H1 (cell line): ENCODE measurements at regions not wholly inside any gene's neighbourhood (a gene's known extent, or its start where the extent isn't known, plus 50 kb on each side); places are given as distances from the start of the nearest gene placed in this dataset.

Experiments
- CTCF ChIA-PET: fragments of 300-600 bp; sonication (Branson Sonifier 250); formaldehyde crosslinking; loops from one replicate; lab custom pipeline; 2021; ENCODE audit not compliant: partially characterized antibody; lab: Charles Lee
- POLR2A ChIA-PET: fragments of 300-600 bp; sonication (Branson Sonifier 250); formaldehyde crosslinking; loops from one replicate; lab custom pipeline; 2021; ENCODE audit warnings: inconsistent platforms; ENCODE audit not compliant: partially characterized antibody; lab: Charles Lee
- DNase-seq, 2 experiments: peaks; one replicate each; pipeline versions ENCODE4 v3.0.0 to v3.0.0-alpha.2; 2010 to 2022; ENCODE audit warnings: low spot score in 2 of 2, low read depth in 1 of 2, mixed read lengths in 1 of 2
- FAIRE-seq: peaks from 2 replicates; lab custom pipeline; 2011; peaks lifted over from hg19 to GRCh38; lab: Jason Lieb, UNC
- H2AFZ ChIP-seq: 2 replicates; pipeline ENCODE4 v1.8.1; 2012; ENCODE audit warnings: low read length, inconsistent platforms
- H2AK5ac ChIP-seq: 2 replicates; pipeline ENCODE4 v1.6.1; 2013; ENCODE audit warnings: low read depth, low read length
- H2BK120ac ChIP-seq: replicated peaks from 2 replicates; pipeline ENCODE3; 2013; ENCODE audit warnings: low read depth, low read length, inconsistent platforms
- H2BK12ac ChIP-seq: 2 replicates; pipeline ENCODE4 v1.6.1; 2013; ENCODE audit warnings: low read depth, low read length
- H2BK15ac ChIP-seq: 2 replicates; pipeline ENCODE4 v1.6.1; 2013; ENCODE audit warnings: low read length
- H2BK20ac ChIP-seq: 2 replicates; pipeline ENCODE4 v1.6.1; 2013; ENCODE audit warnings: low read length
- H2BK5ac ChIP-seq: 2 replicates; pipeline ENCODE4 v1.6.1; 2013; ENCODE audit warnings: low read depth, low read length
- H3K14ac ChIP-seq: 2 replicates; pipeline ENCODE4 v1.6.1; 2013; ENCODE audit warnings: inconsistent platforms; ENCODE audit not compliant: insufficient read length
- H3K18ac ChIP-seq: 2 replicates; pipeline ENCODE4 v1.6.1; 2013; ENCODE audit warnings: low read length; ENCODE audit errors: extremely low read depth
- H3K23ac ChIP-seq: 2 replicates; pipeline ENCODE4 v1.6.1; 2013; ENCODE audit warnings: inconsistent platforms; ENCODE audit not compliant: insufficient read length
- H3K23me2 ChIP-seq: 2 replicates; pipeline ENCODE4 v1.6.1; 2013; ENCODE audit warnings: low read depth, low read length
- H3K27ac ChIP-seq: 2 replicates; pipeline ENCODE4 v1.6.1; 2011; ENCODE audit warnings: low read depth, low read length, inconsistent platforms
- H3K27me3 ChIP-seq, 4 experiments: replicated peaks in 1 of 4; 1 replicate in 1 of 4; 2 replicates in 3 of 4; pipeline versions ENCODE4 v1.6.1 to v1.8.1; 2011 to 2013; ENCODE audit warnings: low read length in 3 of 4, mild to moderate bottlenecking in 3 of 4, inconsistent platforms in 2 of 4, mixed read lengths in 2 of 4, moderate library complexity in 1 of 4; ENCODE audit not compliant: control insufficient read depth in 3 of 4, insufficient read depth in 3 of 4; ENCODE audit errors: extremely low read depth in 1 of 4
- H3K36me3 ChIP-seq, 4 experiments: 2 replicates each; pipeline versions ENCODE4 v1.6.1 to v1.8.1; 2011 to 2013; ENCODE audit warnings: mild to moderate bottlenecking in 4 of 4, low read length in 3 of 4, moderate library complexity in 2 of 4, control low read depth in 1 of 4, inconsistent platforms in 1 of 4; ENCODE audit not compliant: insufficient read depth in 4 of 4, control insufficient read depth in 2 of 4
- H3K4ac ChIP-seq: replicated peaks from 2 replicates; pipeline ENCODE3; 2013; ENCODE audit warnings: low read length, low read depth, mixed read lengths, inconsistent platforms; ENCODE audit not compliant: insufficient read length
- H3K4me1 ChIP-seq, 4 experiments: replicated peaks in 1 of 4; 1 replicate in 1 of 4; 2 replicates in 3 of 4; pipeline versions ENCODE4 v1.6.1 to v1.8.1; 2011 to 2013; ENCODE audit warnings: low read length in 3 of 4, inconsistent platforms in 2 of 4, mixed read lengths in 1 of 4; ENCODE audit not compliant: insufficient read depth in 4 of 4, control insufficient read depth in 3 of 4
- H3K4me2 ChIP-seq, 2 experiments: 2 replicates each; pipeline versions ENCODE4 v1.6.1 to v1.8.1; 2011 to 2013; ENCODE audit warnings: low read depth in 2 of 2, low read length in 2 of 2, control low read depth in 1 of 2, inconsistent platforms in 1 of 2, mild to moderate bottlenecking in 1 of 2; ENCODE audit not compliant: insufficient read depth in 1 of 2
- H3K4me3 ChIP-seq, 4 experiments: fragments of 200-600, 300-600 bp in 1 of 4; sonication (generic), shearing (Covaris generic), sonication (Bioruptor Twin) in 1 of 4; 2 replicates each; pipeline versions ENCODE4 v1.5.1 to v1.8.1; 2011 to 2016; ENCODE audit warnings: low read length in 4 of 4, low read depth in 3 of 4, control low read depth in 2 of 4, inconsistent platforms in 2 of 4, mild to moderate bottlenecking in 2 of 4, mixed read lengths in 1 of 4, moderate library complexity in 1 of 4; ENCODE audit not compliant: insufficient read depth in 2 of 4; ENCODE audit errors: extremely low read depth in 1 of 4
- H3K56ac ChIP-seq: replicated peaks from 2 replicates; pipeline ENCODE3; 2013; ENCODE audit warnings: low read depth, mild to moderate bottlenecking, mixed read lengths, low read length, inconsistent platforms; ENCODE audit not compliant: insufficient read length
- H3K79me1 ChIP-seq: 2 replicates; pipeline ENCODE4 v1.6.1; 2013; ENCODE audit warnings: low read depth, low read length, control low read depth
- H3K79me2 ChIP-seq, 2 experiments: 2 replicates each; pipeline versions ENCODE4 v1.6.1 to v1.8.1; 2012 to 2013; ENCODE audit warnings: low read length in 2 of 2, mild to moderate bottlenecking in 2 of 2, inconsistent platforms in 1 of 2; ENCODE audit not compliant: insufficient read depth in 2 of 2, control insufficient read depth in 1 of 2
- H3K9ac ChIP-seq, 4 experiments: replicated peaks in 1 of 4; 1 replicate in 1 of 4; 2 replicates in 3 of 4; pipeline versions ENCODE4 v1.6.1 to v1.8.1; 2011 to 2013; ENCODE audit warnings: low read depth in 3 of 4, low read length in 3 of 4, control low read depth in 2 of 4, mild to moderate bottlenecking in 2 of 4, moderate library complexity in 2 of 4, inconsistent platforms in 1 of 4; ENCODE audit errors: extremely low read depth in 1 of 4
- H3K9me3 ChIP-seq, 2 experiments: 2 replicates each; pipeline versions ENCODE4 v1.6.1 to v1.8.1; 2012 to 2013; ENCODE audit warnings: mild to moderate bottlenecking in 2 of 2, moderate library complexity in 2 of 2, control low read depth in 1 of 2, inconsistent platforms in 1 of 2, low read depth in 1 of 2, low read length in 1 of 2, mixed read lengths in 1 of 2; ENCODE audit not compliant: insufficient read depth in 2 of 2
- H4K20me1 ChIP-seq, 2 experiments: replicated peaks in 1 of 2; 2 replicates each; pipeline versions ENCODE3 to v1.8.1; 2011 to 2013; ENCODE audit warnings: inconsistent platforms in 2 of 2, low read length in 2 of 2, mild to moderate bottlenecking in 1 of 2; ENCODE audit not compliant: insufficient read depth in 2 of 2, control insufficient read depth in 1 of 2
- H4K5ac ChIP-seq: 2 replicates; pipeline ENCODE4 v1.6.1; 2013; ENCODE audit warnings: low read length, low read depth, mixed read lengths, inconsistent platforms; ENCODE audit not compliant: insufficient read length
- H4K8ac ChIP-seq: 2 replicates; pipeline ENCODE4 v1.8.0; 2013; ENCODE audit warnings: mild to moderate bottlenecking, moderate library complexity, low read length, inconsistent platforms; ENCODE audit not compliant: insufficient read depth; ENCODE audit errors: extremely low read depth
- H4K91ac ChIP-seq: replicated peaks from 2 replicates; pipeline ENCODE3; 2013; ENCODE audit warnings: low read length, mixed read lengths, inconsistent platforms; ENCODE audit not compliant: insufficient read length
- CREB1 ChIP-seq: IDR thresholded peaks from 2 replicates; pipeline ENCODE4 v1.6.1; 2012; ENCODE audit warnings: inconsistent platforms
- CTBP2 ChIP-seq: IDR thresholded peaks from 2 replicates; pipeline ENCODE4 v1.7.0; 2011; ENCODE audit warnings: borderline replicate concordance, mild to moderate bottlenecking, moderate library complexity, mixed read lengths, low read length; ENCODE audit not compliant: insufficient read depth, insufficient read length
- EGR1 ChIP-seq: IDR thresholded peaks from 2 replicates; pipeline ENCODE4 v1.6.1; 2011; ENCODE audit warnings: low read depth, low read length, borderline replicate concordance
- EP300 ChIP-seq, 2 experiments: IDR thresholded peaks; 1 replicate in 1 of 2; 2 replicates in 1 of 2; pipeline ENCODE4 v1.6.1; 2011 to 2012; ENCODE audit warnings: low read depth in 2 of 2, low read length in 2 of 2, mild to moderate bottlenecking in 2 of 2, borderline replicate concordance in 1 of 2, inconsistent platforms in 1 of 2, moderate library complexity in 1 of 2
- KDM1A ChIP-seq: fragments of 200-600, 300-600 bp; sonication (generic); IDR thresholded peaks from 2 replicates; pipeline ENCODE4 v1.7.1; 2016; ENCODE audit warnings: mild to moderate bottlenecking, low read length, borderline replicate concordance
- KDM4A ChIP-seq: IDR thresholded peaks from one replicate; pipeline ENCODE4 v1.7.1; 2012; ENCODE audit warnings: low read depth, mild to moderate bottlenecking, moderate library complexity, low read length, inconsistent platforms; ENCODE audit not compliant: severe bottlenecking
- NRF1 ChIP-seq: IDR thresholded peaks from 2 replicates; pipeline ENCODE4 v1.6.1; 2011; ENCODE audit warnings: mild to moderate bottlenecking, low read depth, low read length, improper control_type of control experiment
- RBBP5 ChIP-seq: IDR thresholded peaks from 2 replicates; pipeline ENCODE4 v1.7.1; 2012; ENCODE audit warnings: low read depth, mild to moderate bottlenecking, inconsistent platforms, low read length, moderate library complexity, borderline replicate concordance
- RFX5 ChIP-seq: IDR thresholded peaks from 2 replicates; pipeline ENCODE4 v1.6.1; 2011; ENCODE audit warnings: low read depth, low read length, improper control_type of control experiment, borderline replicate concordance
- SP2 ChIP-seq: IDR thresholded peaks from 2 replicates; pipeline ENCODE4 v1.6.1; 2012; ENCODE audit warnings: mild to moderate bottlenecking, low read length, inconsistent platforms
- SRF ChIP-seq: IDR thresholded peaks from 2 replicates; pipeline ENCODE4 v1.6.1; 2011; ENCODE audit warnings: mild to moderate bottlenecking, low read depth, low read length, moderate library complexity
- TAF1 ChIP-seq: IDR thresholded peaks from 2 replicates; pipeline ENCODE4 v1.6.1; 2011; ENCODE audit warnings: mild to moderate bottlenecking, low read depth, low read length
- TEAD4 ChIP-seq: IDR thresholded peaks from 2 replicates; pipeline ENCODE4 v1.6.1; 2012; ENCODE audit warnings: low read depth, low read length, inconsistent platforms, mixed read lengths
- WGBS, 2 experiments: shearing (Covaris generic) in 1 of 2; methylation state at CpG; one replicate each; pipeline versions ENCODE4 v1.1.6 to v1.1.7; 2013 to 2015; ENCODE audit warnings: low lambda C conversion rate in 2 of 2, mixed read lengths in 2 of 2, inconsistent platforms in 1 of 2, low coverage in 1 of 2, missing lambda C conversion rate in 1 of 2; ENCODE audit not compliant: insufficient replicate concordance in 2 of 2, insufficient coverage in 1 of 2, insufficient read length in 1 of 2; ENCODE audit errors: extremely low coverage in 1 of 2, missing lambda C conversion rate in 1 of 2; 5-methylcytosine and 5-hydroxymethylcytosine counted together
- TF ChIP-seq, protein P1 (sequence below): IDR thresholded peaks from 2 replicates; pipeline ENCODE4 v1.6.1; 2011; ENCODE audit warnings: low read depth, mild to moderate bottlenecking, low read length; ENCODE audit not compliant: insufficient read depth

DNA sequence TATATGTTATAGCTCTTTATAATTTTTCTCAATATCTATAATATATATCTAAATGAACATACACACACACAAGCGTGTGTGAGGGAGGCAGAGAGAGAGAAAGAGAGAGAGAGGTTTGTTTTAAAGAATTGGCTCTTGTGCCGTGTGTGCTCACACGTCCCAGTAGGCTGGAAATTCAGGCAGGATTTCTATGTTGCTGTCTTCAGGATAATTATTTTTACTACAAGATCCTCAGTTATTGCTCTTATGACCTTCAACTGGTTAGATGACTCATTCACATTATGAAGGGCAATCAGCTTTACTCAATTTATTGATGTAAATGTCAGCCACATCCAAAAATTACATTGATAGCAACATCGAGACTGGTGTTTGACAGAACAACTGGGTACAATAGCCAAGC is 1520.7 kb upstream of the PCDH7 start:
- Histone ChIP-seq H3K79me1 (no peaks in the 10 kb centered on the region), H4K8ac (no peak overlapping the region), H3K27ac (no peak overlapping the region), H2AK5ac (no peak overlapping the region), H4K20me1 (no peaks in the 10 kb centered on the region), H2BK120ac (no peak overlapping the region), H4K91ac (no peak overlapping the region), H3K4me2 (no peak overlapping the region), H3K4ac (no peak overlapping the region), H3K27me3 (no peaks in the 10 kb centered on the region), H3K56ac (no peak overlapping the region), H3K79me2 (no peaks in the 10 kb centered on the region), H2AFZ (no peak overlapping the region), H3K23ac (no peak overlapping the region), H3K9me3 (no peaks in the 10 kb centered on the region), H3K23me2 (no peaks in the 10 kb centered on the region), H2BK20ac (no peak overlapping the region), H3K14ac (no peak overlapping the region), H2BK12ac (no peak overlapping the region), H3K9ac (peak overlapping the region in 1 of 4 experiments; percentile 34; a peak in 1 of 7 replicates), H2BK15ac (no peak overlapping the region), H3K36me3 (no peaks in the 10 kb centered on the region), H2BK5ac (no peak overlapping the region), H3K4me3 (no peak overlapping the region), H3K4me1 (no peaks in the 10 kb centered on the region), H3K18ac (no peak overlapping the region), H4K5ac (no peak overlapping the region)
- POLR2A ChIA-PET: no interaction called here
- no peak for DNase-seq
- 90% methylated on average over 4 of the region's 4 CpGs; no CpG with 5 or more reads in 1 of the 2 experiments for WGBS, 2 experiments
- FAIRE-seq: no peak
- CTCF ChIA-PET: no interaction called here
- no peak for TF ChIP-seq KDM1A
- no peak for TF ChIP-seq EP300 (IDR thresholded peaks at IDR 0.05; ENCODE audit: borderline replicate concordance in 1 of 2, low read depth in 2 of 2, low read length in 2 of 2)
- no peak for TF ChIP-seq RFX5
- no peak for TF ChIP-seq NRF1
- TF ChIP-seq, protein P1, sequence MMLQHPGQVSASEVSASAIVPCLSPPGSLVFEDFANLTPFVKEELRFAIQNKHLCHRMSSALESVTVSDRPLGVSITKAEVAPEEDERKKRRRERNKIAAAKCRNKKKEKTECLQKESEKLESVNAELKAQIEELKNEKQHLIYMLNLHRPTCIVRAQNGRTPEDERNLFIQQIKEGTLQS: no peak
- TF ChIP-seq SRF: no peak
- TF ChIP-seq KDM4A: no peak
- TF ChIP-seq TEAD4: no peak
- TF ChIP-seq CREB1: no peak
- TF ChIP-seq RBBP5: no peak
- TF ChIP-seq CTBP2: no peak
- TF ChIP-seq TAF1: no peak
- no peak for TF ChIP-seq EGR1
- no peak for TF ChIP-seq SP2
